Breast epithelium (tissue), 4 donors: ENCODE measurements at regions not wholly inside any gene's neighbourhood (a gene's known extent, or its start where the extent isn't known, plus 50 kb on each side); places are given as distances from the start of the nearest gene placed in this dataset.

Experiments used
- DNase-seq, 2 donors: peaks; one replicate each; pipeline ENCODE4 v3.0.0-alpha.2; 2019; ENCODE audit warnings: low spot score in 2 of 2
- H3K27ac ChIP-seq, 2 donors: fragments of 200-600 bp; sonication (generic) in 1 of 2; one replicate each; pipeline ENCODE4 v1.5.1; 2016 to 2019; ENCODE audit warnings: mild to moderate bottlenecking in 1 of 2
- H3K27me3 ChIP-seq, 2 donors: fragments of 200-600 bp; sonication (generic) in 1 of 2; one replicate each; pipeline versions ENCODE4 v1.5.1 to v1.6.0; 2017 to 2019; ENCODE audit warnings: control low read depth in 1 of 2, mild to moderate bottlenecking in 1 of 2
- H3K36me3 ChIP-seq: fragments of 200-600 bp; one replicate; pipeline ENCODE4 v1.5.1; 2019
- H3K4me1 ChIP-seq, 2 donors: fragments of 200-600 bp; sonication (generic); one replicate each; pipeline ENCODE4 v1.5.1; 2016 to 2019; ENCODE audit warnings: control low read depth in 1 of 2
- H3K4me3 ChIP-seq, 3 donors: fragments of 200-600 bp; sonication (generic); 1 replicate in 2 of 3; 2 replicates in 1 of 3; pipeline ENCODE4 v1.5.1; 2016 to 2019; ENCODE audit warnings: mild to moderate bottlenecking in 3 of 3, moderate library complexity in 2 of 3
- H3K9me3 ChIP-seq, 2 donors: fragments of 200-600 bp; sonication (generic) in 1 of 2; one replicate each; pipeline ENCODE4 v1.5.1; 2016 to 2019; ENCODE audit warnings: control low read depth in 1 of 2
- POLR2A ChIP-seq: fragments of 450-650 bp; IDR thresholded peaks from one replicate; pipeline ENCODE4 v1.6.1; 2016; ENCODE audit warnings: antibody characterized with exemption, mild to moderate bottlenecking, moderate library complexity
- POLR2AphosphoS5 ChIP-seq, 3 donors: sonication (generic); formaldehyde crosslinking; IDR thresholded peaks; one replicate each; pipeline ENCODE4 v1.6.1; 2017; ENCODE audit warnings: antibody characterized with exemption in 3 of 3
- intact Hi-C: fragments of 100-400 bp; cut with DNase I; formaldehyde crosslinking; loops from one replicate; pipeline ENCODE4 v1.15.1; 2023; ENCODE audit warnings: low total_unique reads
- TF ChIP-seq, protein P1 (sequence below), 3 donors: fragments of 450-650 bp; IDR thresholded peaks; one replicate each; pipeline ENCODE4 v1.5.1; 2016 to 2017; ENCODE audit warnings: antibody characterized with exemption in 3 of 3, mild to moderate bottlenecking in 3 of 3, moderate library complexity in 3 of 3

- DNase-seq = no peak
- no peaks in the 10 kb centered on the region for H3K4me1 ChIP-seq
- H3K9me3 ChIP-seq = no peaks in the 10 kb centered on the region
- H3K4me3 ChIP-seq = no peak overlapping the region
- TF ChIP-seq POLR2AphosphoS5 (IDR thresholded peaks at IDR 0.05) = no peak
- TF ChIP-seq, protein P1, sequence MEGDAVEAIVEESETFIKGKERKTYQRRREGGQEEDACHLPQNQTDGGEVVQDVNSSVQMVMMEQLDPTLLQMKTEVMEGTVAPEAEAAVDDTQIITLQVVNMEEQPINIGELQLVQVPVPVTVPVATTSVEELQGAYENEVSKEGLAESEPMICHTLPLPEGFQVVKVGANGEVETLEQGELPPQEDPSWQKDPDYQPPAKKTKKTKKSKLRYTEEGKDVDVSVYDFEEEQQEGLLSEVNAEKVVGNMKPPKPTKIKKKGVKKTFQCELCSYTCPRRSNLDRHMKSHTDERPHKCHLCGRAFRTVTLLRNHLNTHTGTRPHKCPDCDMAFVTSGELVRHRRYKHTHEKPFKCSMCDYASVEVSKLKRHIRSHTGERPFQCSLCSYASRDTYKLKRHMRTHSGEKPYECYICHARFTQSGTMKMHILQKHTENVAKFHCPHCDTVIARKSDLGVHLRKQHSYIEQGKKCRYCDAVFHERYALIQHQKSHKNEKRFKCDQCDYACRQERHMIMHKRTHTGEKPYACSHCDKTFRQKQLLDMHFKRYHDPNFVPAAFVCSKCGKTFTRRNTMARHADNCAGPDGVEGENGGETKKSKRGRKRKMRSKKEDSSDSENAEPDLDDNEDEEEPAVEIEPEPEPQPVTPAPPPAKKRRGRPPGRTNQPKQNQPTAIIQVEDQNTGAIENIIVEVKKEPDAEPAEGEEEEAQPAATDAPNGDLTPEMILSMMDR (IDR thresholded peaks at IDR 0.05) = no peak
- TF ChIP-seq POLR2A = no peak
- intact Hi-C loops = no loop called here
- H3K27ac ChIP-seq = no peak overlapping the region
- H3K27me3 ChIP-seq = no peaks in the 10 kb centered on the region
- H3K36me3 ChIP-seq = no peaks in the 10 kb centered on the region
Observed at GRCh38 chr2:71759060-71759459, 305.7 kb downstream of the DYSF start.

DNA sequence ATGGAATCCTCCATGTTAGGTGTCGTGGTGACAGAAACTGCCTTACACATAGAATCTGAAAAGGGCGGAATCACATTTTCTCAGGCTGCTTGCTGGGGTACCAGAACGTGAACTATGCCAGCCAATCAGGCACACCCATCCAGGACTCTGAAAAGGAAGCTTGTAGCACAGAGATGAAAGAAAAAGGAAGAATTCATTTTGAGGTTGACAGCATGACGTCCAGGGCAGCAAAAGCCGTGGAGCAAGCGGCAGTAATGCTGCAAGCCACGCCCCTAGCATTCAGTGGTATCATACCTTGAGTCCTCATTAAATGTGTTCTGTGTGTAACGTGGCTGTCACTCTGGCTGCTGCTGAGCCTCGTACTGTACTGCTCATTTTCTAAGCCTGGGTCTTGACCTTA is 304.0 kb downstream of the DYSF start:
- H3K4me1 ChIP-seq = no peaks in the 10 kb centered on the region
- intact Hi-C loops = no loop called here
- TF ChIP-seq, protein P1 (IDR thresholded peaks at IDR 0.05) = no peak
- TF ChIP-seq POLR2A (no peak), POLR2AphosphoS5 (IDR thresholded peaks at IDR 0.05) (no peak)
- no peaks in the 10 kb centered on the region for H3K9me3 ChIP-seq
- H3K36me3 ChIP-seq = no peaks in the 10 kb centered on the region
- no peak for DNase-seq
- H3K4me3 ChIP-seq = no peak overlapping the region
- H3K27ac ChIP-seq = no peak overlapping the region
- no peaks in the 10 kb centered on the region for H3K27me3 ChIP-seq

- intact Hi-C loops = no loop called here
- Histone ChIP-seq H3K4me3 (no peak overlapping the region), H3K27ac (no peak overlapping the region), H3K27me3 (no peaks in the 10 kb centered on the region), H3K4me1 (no peaks in the 10 kb centered on the region), H3K36me3 (no peaks in the 10 kb centered on the region), H3K9me3 (no peaks in the 10 kb centered on the region)
- no peak for TF ChIP-seq POLR2A
- no peak for TF ChIP-seq POLR2AphosphoS5 (IDR thresholded peaks at IDR 0.05)
- TF ChIP-seq, protein P1 (IDR thresholded peaks at IDR 0.05) = no peak
- no peak for DNase-seq
Observed at GRCh38 chr2:71756280-71756906, 303.0 kb downstream of the DYSF start.

GRCh38 chr2:71751590-71751989 is 298.2 kb downstream of the DYSF start:
- Histone ChIP-seq H3K27ac (no peak overlapping the region), H3K4me1 (peaks cover 0 to 5% of the 10 kb centered on the region in 2 donors), H3K9me3 (no peaks in the 10 kb centered on the region), H3K36me3 (no peaks in the 10 kb centered on the region), H3K4me3 (no peak overlapping the region), H3K27me3 (no peaks in the 10 kb centered on the region)
- TF ChIP-seq POLR2A (no peak), POLR2AphosphoS5 (IDR thresholded peaks at IDR 0.05) (no peak)
- TF ChIP-seq, protein P1 (IDR thresholded peaks at IDR 0.05) = no peak
- no peak for DNase-seq
- intact Hi-C loops = no loop called here

GRCh38 chr2:71749671-71750101 is 296.3 kb downstream of the DYSF start:
- H3K9me3 ChIP-seq = no peaks in the 10 kb centered on the region
- H3K4me1 ChIP-seq = peaks cover 0 to 5% of the 10 kb centered on the region in 2 donors
- no peak overlapping the region for H3K4me3 ChIP-seq
- no peaks in the 10 kb centered on the region for H3K27me3 ChIP-seq
- no peaks in the 10 kb centered on the region for H3K36me3 ChIP-seq
- intact Hi-C loops = no loop called here
- TF ChIP-seq POLR2A (no peak), POLR2AphosphoS5 (IDR thresholded peaks at IDR 0.05) (no peak)
- TF ChIP-seq, protein P1 (IDR thresholded peaks at IDR 0.05) = no peak
- no peak for DNase-seq
- H3K27ac ChIP-seq = no peak overlapping the region
